ENCODE measurements at regions not wholly inside any gene's neighbourhood (a gene's known extent, or its start where the extent isn't known, plus 50 kb on each side); places are given as distances from the start of the nearest gene placed in this dataset.

- no peak for DNase-seq
Measured at GRCh38 chr11:8340296-8340695, 76.6 kb upstream of the LMO1 start.

- no peak for DNase-seq
Measured at GRCh38 chr11:8339592-8340022, 75.9 kb upstream of the LMO1 start.

- DNase-seq, result peak; percentile 19
Measured at GRCh38 chr11:8338138-8338537, 74.5 kb upstream of the LMO1 start.

GRCh38 chr11:8337130-8337795 lies 73.6 kb upstream of the LMO1 start:
- DNase-seq, result no peak

- no peak for DNase-seq
Measured at GRCh38 chr11:8336356-8337129, 72.9 kb upstream of the LMO1 start.

- DNase-seq, result no peak
Measured at GRCh38 chr11:8335683-8336082, 72.0 kb upstream of the LMO1 start.

- no peak for DNase-seq
Measured at GRCh38 chr11:8335186-8335585, 71.5 kb upstream of the LMO1 start.

GRCh38 chr11:8333811-8334401 lies 70.2 kb upstream of the LMO1 start:
- no peak for DNase-seq

GRCh38 chr11:8333376-8333775 lies 69.7 kb upstream of the LMO1 start:
- DNase-seq, result no peak

GRCh38 chr11:8332891-8333290 lies 69.2 kb upstream of the LMO1 start:
- DNase-seq, result no peak

GRCh38 chr11:8332196-8332595 lies 68.5 kb upstream of the LMO1 start:
- no peak for DNase-seq

GRCh38 chr11:8331767-8332166 lies 68.1 kb upstream of the LMO1 start:
- no peak for DNase-seq

- no peak for DNase-seq
Measured at GRCh38 chr11:8330896-8331295, 67.2 kb upstream of the LMO1 start.

GRCh38 chr11:8330404-8330803 lies 66.7 kb upstream of the LMO1 start:
- DNase-seq, result no peak

GRCh38 chr11:8329847-8330361 lies 66.2 kb upstream of the LMO1 start:
- DNase-seq, result no peak

GRCh38 chr11:8329336-8329735 lies 65.7 kb upstream of the LMO1 start:
- no peak for DNase-seq

- DNase-seq, result peak; percentile 81
Measured at GRCh38 chr11:8328848-8329330, 65.2 kb upstream of the LMO1 start.

GRCh38 chr11:8328231-8328794 lies 64.6 kb upstream of the LMO1 start:
- no peak for DNase-seq

GRCh38 chr11:8327761-8328192 lies 64.1 kb upstream of the LMO1 start:
- no peak for DNase-seq

GRCh38 chr11:8326337-8326736 lies 62.7 kb upstream of the LMO1 start:
- DNase-seq, result no peak

GRCh38 chr11:8325591-8326304 lies 62.1 kb upstream of the LMO1 start:
- DNase-seq, result no peak

GRCh38 chr11:8323161-8323935 lies 59.7 kb upstream of the LMO1 start:
- no peak for DNase-seq

Data from NCI-H1694 (cell line).